Left forelimb (tissue), 1 donor: ENCODE measurements at regions not wholly inside any gene's neighbourhood (a gene's known extent, or its start where the extent isn't known, plus 50 kb on each side); places are given as distances from the start of the nearest gene placed in this dataset.

ENCODE experiments used
- DNase-seq: peaks from one replicate; pipeline ENCODE4 v3.0.0-alpha.2; 2018; ENCODE audit warnings: low spot score

DNA sequence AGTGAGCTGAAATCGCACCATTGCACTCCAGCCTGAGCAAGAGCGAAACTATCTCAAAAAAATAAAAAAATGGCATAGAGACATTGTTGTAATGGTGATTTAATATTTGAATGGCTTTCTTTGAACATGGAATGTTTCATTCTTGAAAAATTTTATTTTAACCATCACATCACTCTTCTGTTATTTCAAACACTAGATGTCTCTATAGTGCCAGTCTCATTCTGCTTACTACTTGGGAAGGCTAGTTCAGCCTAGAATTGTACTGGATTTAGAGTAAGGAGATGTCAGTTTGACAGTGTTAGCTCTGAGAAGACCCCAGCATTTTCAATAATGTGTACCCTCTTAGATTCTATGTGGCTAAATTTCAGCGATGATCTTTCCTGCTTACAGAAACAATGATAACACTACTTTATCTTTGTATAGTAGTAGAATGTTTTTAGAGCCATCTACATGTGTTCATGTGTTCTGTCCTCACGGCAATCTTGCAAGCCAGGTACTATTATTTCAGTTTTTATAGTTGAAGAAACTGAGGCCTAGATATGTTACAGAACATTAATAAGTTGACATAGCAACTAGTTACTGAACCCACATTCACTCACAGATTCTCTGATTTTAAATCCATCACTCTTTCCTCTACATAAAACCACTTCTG lies 142.9 kb upstream of the ZSWIM2 start:
- no peak for DNase-seq

DNA sequence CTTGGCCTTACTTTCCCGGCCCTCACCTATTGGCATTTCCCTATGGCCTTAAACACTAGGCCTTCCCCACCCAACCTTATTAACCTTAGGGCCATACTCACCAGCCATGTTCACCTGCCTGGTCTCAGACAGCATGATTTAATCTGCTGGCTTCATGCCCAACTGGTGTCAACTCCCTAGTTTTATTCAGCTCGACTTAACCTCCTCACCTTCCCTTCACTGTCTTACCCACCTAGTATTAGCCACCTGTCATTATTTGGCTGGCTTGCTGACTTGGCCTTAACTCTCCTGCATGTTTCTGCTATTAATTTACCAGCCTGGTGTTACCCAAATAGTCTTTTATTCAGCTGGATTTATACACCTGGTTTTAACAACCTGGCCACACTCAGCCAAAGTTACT lies 136.0 kb upstream of the ZSWIM2 start:
- DNase-seq = no peak

DNA sequence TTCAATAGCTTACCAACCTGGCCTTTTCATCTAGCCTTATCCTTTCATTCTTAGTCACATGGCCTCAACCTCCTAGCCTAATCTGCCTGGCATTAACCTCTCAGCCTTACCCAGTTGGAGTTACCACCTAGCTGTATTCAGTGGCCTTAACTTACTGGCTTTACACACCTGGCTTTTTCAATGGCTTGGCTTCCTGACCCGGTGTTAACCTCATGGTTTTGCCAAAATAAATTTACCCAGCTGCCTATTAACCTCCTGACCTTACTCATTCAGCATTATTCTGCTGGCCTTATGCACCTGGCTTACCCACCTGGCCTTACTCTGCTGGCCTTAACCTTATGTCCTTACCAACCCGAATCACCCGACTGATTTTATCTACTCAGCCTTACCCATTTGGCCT lies 135.5 kb upstream of the ZSWIM2 start:
- no peak for DNase-seq

DNA sequence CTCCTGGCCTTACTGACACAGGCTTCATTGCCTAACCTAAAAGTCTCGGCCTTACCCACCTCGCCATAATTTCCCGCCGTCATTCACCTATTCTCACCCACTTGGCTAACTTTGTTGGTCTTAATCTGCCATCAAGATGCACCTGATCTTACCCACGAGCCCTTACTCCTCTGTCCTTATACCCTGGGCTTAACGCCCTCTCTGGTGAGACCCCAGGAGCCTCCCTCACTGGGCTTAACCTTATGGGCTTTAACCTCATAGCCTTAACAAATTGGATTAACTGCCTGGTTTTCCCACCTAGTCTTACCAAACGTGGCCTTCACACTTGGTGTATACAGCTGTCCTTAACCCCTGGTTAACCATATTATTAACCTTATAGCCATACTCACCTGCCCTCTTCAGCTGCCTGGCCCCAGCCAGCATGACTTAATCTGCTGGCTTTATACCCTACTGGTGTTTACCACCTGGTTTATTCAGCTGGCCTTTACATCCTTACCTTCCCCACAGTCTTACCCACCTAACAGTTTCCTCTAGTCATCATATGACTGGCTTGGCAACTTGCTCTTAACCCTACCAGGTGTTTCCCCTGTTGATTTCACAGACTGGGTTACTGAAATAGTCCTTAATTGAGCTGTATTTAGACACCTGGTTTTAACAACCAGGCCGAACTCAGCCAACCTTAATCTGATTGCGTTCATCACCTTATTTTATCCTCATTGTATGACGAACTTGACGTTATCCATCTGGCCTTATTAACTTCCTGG lies 132.0 kb upstream of the ZSWIM2 start:
- DNase-seq = no peak

DNA sequence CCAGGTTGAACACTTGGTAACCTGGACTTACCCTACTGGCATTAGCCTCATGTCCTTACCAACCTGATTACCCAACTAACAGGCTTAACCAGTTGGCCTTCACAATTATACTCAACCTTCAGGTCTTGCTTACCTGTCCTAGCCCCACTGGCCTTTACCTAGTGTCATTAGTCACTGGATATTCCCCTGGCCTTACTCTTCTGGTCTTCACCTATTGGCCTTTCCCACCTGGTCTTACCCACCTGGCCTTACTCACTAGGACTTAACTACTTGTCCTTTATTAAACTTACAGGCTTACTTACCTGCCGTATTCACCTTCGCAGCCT lies 131.1 kb upstream of the ZSWIM2 start:
- DNase-seq = no peak

DNA sequence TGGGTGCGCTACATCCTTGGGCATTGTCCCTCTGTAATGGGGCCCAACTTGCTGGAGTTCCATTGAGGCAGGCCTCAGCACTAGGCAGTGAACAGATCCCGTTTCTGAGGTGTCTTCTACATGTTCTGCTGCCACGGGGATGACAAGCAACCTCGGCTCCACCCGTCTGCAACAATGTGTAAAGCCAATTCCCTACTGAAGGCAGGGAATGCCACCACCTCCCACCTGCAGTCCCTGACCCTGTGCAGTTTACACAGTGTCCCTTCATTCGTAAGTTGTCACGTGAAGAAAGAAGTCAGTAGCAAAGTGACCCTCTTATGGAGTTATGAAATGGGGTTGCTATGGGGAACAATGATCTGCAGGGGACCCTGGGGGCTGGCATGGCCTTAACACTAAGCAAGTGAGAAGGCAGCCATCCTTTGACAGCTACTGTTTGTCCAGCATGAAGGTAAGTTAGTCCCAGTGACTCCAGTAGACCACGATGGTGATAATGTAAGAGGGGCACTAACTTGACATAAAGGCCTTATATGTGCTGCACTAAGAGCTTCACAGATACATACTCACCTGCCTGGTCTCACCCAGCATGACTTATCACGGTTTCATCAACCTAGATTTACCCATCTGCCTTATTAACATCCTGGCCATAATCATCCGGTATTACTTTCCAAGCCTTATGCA lies 130.6 kb upstream of the ZSWIM2 start:
- no peak for DNase-seq

DNA sequence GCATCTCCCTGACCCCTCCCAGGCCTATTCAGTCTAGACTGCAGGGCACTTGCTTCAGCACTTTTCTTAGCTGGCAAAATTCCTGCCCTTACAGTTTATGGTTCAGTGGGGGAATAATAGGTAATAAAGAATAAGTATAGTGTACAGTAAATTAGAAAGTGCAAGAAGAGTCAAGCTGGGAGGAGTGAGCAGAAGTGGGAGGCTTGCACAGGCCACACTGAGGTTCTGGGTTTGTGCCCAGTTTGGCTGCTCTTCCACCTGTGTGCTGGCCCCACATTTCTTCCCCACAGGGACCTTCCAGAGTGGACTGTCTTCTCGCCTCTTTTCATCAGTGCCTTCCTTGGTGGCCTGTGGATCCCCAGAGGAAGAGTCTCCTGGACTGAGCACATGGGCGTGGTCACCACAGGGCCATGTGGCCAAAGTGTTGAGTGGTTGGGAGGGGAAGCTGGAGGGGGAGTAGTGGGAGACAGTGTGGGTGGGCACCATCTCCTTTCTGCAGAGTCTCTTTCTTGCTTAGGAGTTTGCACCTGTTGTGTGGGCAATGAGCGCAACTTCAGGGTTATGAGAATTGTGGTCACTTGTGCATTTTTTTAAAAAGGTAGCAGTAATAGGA lies 128.6 kb upstream of the ZSWIM2 start:
- no peak for DNase-seq

DNA sequence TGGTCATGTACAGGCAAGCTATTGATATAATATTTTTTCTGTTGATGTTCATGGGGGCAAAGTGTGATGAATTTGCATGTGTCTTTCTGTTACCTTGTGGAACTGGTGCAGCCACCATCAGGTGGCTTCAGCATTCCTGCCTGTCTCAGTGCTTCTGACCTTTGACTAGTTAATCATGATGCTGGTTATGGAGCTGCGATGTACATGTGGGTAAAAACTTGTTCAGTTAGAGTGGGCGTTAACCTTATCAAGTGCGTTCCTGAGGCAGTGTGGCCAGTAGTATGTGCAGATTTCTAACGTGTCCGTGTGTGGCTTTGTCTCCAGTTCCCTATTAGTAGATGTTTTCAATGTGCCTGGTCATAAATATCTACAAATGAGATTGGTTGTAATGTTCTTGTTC lies 127.4 kb upstream of the ZSWIM2 start:
- DNase-seq = no peak

DNA sequence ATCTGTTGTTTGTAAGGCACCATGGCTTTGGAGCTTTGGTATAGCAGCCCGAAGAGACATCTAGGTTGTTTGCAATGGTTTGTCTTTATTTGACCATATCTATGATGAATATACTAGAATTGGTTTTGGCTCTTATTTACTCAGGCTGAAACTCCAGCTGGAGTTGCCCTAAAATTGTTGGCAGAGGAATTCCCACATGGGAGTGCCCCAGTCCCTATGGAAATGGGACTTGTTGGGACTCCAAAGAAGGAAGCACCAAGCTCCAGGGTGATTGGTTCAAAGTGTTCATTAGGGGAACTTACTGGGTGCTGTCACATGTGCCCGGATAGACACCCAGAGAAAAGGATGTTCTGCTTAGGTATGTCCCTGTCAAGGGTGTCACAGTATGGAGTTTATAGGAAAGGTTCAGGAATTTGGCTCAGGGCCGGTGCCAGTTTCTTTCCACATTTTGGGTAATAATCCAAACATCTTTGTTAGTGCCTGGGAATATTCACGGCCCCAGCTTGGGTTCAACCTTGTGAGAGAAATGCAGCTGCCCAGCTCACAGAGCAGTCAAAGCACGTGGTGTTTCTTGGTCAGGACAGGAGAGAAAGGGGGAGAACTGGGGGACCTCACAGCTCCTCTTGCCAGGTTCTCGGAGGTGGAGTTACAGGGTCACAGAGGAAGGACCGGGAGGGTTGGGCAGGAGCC lies 123.5 kb upstream of the ZSWIM2 start:
- no peak for DNase-seq

DNA sequence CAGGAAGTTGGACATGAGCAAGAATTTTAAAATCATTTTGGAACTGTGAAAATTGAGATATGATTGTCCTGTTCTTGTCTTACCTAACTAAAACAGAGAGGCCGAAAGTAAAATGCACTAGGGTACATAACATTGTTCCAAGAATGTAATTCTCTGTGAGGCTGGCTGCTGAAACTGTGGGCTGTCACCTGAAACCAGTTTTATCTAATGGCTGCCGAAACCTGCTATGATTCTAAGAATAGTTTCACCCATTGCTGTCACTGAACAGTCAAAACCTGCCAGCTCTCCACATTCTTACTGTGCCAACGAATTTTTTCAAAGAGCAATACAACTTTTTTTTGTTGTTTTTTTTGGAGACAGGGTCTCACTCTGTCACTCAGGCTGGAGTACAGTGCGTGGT lies 119.3 kb upstream of the ZSWIM2 start:
- DNase-seq = no peak

DNA sequence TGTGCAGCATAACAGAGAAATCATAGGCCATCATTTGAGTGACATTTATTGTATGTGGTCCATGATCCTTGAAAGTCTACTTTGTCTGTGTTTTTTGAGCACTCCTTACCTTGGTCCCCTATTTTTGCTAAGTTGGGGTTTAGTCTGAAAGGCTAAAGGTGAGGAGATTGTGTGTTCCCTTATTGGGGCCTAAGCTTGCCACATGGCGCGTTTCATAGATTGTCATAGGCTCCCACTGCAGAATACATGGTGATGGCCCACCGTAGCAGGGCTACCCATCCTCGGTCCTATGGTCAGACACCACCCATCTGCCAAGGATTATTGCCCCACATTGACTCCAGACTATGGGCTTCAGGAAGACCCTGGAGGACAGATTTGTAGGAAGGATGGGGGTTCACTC lies 117.0 kb upstream of the ZSWIM2 start:
- DNase-seq = no peak

DNA sequence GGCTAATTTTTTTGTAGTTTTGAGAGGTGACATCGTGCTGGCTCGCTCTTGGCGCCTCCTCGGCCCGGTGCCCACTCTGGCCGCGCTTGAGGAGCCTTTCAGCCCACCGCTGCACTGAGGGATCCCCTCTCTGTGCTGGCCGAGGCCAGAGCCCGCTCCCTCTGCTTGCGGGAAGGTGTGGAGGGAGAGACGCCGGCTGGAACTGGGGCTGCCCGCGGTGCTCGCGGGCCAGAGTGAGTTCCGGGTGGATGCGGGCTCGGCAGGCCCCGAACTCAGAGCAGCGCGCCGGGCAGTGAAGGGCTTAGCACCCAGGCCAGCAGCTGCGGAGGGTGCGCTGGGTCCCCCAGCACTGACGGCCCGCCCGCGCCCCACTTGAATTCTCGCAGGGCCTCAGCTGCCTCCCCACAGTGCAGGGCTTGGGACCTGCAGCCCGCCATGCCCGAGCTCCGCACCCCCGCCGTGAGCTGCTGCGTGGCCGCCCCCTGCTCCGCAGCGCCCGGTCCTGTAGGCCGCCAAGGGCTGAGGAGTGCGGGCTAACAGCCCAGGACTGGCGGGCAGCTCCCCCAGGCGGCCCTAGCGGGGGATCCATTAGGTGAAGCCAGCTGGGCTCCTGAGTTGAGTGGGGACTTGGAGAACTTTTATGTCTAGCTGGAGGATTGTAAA lies 113.2 kb upstream of the ZSWIM2 start:
- DNase-seq = no peak

DNA sequence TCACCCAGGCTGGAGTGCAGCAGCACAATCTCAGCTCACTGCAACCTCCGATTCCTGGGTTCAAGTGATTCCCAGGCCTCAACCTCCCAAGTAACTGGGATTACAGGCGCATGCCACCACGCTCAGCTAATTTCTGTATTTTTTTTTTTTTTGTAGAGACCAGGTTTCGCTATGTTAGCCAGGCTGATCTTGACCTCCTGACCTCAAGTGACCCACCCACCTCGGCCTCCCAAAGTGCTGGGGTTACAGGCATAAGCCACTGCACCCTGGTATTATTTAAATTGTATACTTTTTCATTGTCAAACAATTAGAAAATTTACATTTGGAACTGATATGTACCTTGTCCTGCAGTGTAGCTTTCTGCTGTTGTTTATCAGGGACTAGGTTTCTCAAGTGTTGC lies 111.3 kb upstream of the ZSWIM2 start:
- peak; percentile 30 for DNase-seq

DNA sequence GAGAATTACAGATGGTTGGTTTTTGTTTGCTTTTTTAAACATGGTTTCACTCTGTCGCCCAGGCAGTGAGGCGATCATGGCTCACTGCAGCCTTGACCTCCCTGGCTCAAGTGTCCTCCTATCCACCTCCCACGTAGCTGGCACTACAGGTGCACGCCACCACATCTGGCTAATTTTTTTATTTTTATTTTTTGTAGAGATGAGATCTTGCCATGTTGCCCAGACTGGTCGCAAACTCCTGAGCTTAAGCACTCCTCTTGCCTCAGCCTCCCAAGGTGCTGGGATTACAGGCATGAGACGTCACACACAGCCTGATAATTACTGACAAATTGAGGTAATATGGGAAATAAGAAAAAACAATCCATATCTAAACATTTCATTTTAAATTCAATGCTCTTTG lies 110.5 kb upstream of the ZSWIM2 start:
- DNase-seq = peak; percentile 5

DNA sequence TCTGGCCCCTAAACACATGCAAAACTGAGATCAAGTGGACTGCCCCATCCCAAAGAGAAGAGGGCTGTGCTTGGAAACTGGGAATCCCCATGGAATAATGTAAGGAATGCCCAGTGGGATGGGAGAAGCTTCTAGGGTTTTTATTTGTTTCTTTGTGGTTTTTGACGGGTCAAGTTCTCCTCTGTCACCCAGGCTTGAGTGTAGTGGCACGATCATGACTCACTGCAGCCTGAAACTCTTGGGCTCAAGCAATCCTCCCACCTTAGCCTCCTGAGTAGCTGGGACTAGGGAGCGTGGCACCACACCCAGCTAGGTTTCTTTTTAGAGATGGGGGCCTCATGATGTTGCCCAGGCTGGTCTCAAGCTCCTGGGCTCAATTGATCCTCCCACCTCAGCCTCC lies 101.7 kb upstream of the ZSWIM2 start:
- DNase-seq = no peak

DNA sequence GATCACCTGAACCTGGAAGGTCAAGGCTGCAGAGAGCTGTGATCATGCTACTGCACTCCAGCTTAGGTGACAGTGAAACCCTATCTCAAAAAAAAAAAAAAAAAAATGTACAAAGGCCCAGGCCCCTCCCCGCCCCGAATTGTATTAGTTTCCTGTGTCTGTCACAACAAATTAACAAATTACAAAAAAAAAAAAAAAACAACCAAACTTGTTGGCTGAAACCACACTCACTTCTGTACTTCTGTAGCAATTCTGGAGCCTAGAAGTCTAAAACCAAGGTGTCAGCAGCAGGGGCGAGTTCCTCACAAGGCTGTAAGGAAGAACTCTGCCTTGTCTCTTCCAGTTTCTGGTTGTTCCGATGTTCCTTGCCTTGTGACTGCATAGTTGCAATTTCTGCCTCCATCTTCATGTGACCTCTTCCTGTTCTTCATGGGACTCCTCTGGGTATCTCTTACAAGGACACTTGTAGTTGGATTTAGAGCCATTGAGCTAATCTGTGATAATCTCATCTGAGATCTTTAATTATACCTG lies 100.8 kb upstream of the ZSWIM2 start:
- DNase-seq = no peak

DNA sequence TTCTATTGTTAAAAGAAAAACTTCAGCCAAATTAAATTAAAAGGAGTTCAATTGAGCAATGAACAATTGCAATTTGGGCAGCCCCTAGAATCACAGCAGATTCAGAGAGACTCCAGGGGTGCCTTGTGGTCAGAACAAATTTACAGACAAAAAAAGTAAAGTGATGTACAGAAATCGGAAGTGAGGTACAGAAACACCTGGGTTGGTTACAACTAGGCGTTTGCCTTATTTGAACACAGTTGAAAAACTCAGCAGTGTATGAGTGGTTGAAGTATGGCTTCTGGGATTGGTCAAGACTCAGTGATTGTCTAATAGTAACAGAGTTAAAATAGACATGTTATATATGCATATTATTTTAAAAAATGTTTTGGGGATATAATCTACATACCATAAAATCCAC lies 98.5 kb upstream of the ZSWIM2 start:
- DNase-seq = no peak

DNA sequence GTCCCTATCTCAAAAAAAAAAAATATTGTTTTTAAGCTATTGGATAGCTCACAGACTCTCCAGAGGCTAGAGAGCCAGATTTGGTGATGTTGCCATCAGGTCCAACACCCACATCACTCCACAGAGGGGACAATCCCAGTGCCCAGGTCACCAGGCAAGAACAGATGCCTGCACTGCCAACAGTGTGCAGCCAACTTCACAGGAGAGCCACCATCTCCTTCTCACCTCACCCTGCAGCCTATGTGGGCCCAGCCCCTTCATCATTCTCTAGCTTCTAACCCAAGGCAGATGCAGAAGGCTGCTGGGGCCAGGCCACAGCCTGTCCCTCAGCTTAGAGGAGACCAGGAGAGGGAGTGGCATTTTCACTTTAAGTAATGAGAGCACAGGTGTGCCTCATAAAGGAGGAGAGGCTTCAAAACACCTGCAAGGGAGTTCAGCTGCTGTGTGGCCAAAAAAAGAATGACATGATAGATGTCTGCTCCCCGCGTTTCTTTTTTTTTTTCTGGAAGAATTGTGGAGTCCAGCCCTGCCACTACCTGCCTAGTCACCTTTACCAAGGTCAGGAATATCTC lies 98.0 kb upstream of the ZSWIM2 start:
- DNase-seq = no peak

DNA sequence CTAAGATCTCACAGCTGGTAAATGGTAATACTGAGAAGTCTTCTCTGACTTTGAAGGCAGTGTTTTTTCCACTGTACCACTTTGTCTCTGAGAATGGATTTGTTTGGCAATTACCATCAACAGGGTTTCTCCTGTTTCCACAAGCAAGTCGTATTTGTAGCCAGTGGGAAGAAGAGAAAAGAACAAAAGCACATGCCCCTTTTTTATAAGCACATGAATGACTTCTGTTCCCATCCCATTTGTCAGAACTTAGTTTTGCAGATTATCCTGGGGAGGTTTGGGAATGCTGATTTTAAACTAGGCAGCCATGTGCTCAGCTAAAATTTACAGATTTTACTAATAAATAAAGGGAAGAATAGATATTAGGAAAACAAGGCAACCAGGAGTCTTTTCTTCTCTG lies 92.9 kb upstream of the ZSWIM2 start:
- no peak for DNase-seq

DNA sequence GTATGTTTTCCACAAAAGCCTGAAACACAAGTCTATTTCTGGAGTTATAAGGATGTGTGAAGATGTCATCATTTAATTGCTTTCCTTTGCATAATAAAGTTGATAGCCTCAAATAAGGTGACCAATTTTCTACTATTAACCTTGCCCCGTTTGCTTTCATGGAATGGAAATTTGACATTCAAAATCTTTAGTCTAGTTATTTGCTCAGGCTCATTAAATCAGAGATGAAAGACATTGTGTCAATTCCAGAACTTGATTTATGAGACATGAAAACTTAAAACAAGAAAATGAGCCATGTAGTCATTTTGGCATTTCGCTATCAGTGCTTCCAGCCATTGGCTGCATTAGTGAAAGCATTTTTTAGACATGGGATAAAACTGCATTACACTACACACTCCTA lies 91.5 kb upstream of the ZSWIM2 start:
- DNase-seq = no peak

DNA sequence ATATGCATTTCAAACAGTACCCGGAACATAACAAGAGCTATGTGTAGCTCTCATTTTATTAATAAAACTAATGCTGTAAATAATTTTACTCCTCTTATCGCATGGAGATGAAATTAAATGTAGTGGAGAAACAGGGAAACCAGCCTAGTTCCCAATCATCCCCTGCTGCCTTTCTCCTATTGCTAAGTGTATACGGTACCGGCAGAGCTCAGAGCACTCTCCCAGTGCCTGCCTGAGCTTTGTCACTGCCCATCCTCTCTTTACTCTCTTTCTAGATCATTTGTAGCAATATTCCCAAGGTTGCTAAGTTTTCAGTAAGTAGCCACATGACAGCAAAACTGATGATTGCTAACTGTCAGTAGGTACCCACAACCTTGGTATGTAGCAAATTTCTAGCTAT lies 85.5 kb upstream of the ZSWIM2 start:
- DNase-seq = no peak

DNA sequence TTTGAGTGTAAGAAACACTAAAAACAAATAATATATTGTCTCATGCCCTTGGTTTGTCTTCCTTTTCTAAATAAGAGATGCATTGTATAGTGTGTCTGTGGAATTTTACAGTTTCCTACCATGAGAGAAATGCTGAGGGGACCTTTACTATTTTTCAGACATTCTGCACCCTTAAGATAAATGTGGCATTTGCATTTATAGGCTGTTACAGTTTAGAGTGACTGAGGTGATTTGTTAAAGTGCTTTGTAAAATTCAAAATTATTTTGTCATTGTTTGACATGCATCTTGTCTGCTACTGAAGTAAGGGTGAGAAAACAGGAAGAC lies 78.9 kb upstream of the ZSWIM2 start:
- no peak for DNase-seq
